Mammary epithelial cell (primary cell): ENCODE measurements at regions not wholly inside any gene's neighbourhood (a gene's known extent, or its start where the extent isn't known, plus 50 kb on each side); places are given as distances from the start of the nearest gene placed in this dataset.

ENCODE experiments used
- EZH2 ChIP-seq: IDR thresholded peaks from 2 replicates; pipeline ENCODE4 v1.6.1; 2012; ENCODE audit warnings: low read length, inconsistent platforms, borderline replicate concordance
- TF ChIP-seq, protein P1 (sequence below), 2 donors: IDR thresholded peaks in 1 of 2; conservative IDR thresholded peaks in 1 of 2; 2 replicates each; pipeline ENCODE4 v1.5.1; 2011 to 2012; ENCODE audit warnings: inconsistent platforms in 2 of 2, low read length in 2 of 2, mild to moderate bottlenecking in 2 of 2, control low read depth in 1 of 2, low read depth in 1 of 2; ENCODE audit not compliant: insufficient read depth in 1 of 2; ENCODE audit errors: extremely low read depth in 1 of 2

DNA sequence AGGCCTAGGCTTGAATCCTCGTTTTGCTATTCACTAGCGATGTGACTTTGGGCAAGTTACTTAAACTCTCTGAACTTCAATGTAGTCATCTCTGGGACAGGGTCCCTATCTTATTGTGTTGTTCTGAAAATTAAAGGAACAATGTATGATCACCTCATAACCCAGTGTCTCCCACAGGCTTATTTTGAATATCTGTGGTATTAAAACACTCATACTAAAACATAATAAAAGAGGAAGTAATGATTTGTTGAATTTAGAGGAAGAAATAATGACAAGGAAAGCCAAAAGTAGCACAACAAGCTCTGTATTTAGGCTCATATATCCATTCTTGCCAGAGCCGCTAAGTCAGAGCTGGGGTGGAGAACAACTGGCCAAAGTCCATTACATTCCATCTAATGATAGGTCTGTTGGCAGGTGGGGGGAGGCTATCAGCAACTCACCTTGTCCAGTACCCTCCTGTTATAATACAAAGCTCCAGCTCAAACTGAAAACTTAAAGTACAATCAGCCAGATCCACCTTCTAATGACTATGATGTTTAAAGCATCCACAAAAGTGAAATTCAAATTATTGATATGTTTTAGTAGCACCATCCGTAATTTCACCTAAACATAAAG, 64.5 kb upstream of the LSM6 start:
- TF ChIP-seq, protein P1, sequence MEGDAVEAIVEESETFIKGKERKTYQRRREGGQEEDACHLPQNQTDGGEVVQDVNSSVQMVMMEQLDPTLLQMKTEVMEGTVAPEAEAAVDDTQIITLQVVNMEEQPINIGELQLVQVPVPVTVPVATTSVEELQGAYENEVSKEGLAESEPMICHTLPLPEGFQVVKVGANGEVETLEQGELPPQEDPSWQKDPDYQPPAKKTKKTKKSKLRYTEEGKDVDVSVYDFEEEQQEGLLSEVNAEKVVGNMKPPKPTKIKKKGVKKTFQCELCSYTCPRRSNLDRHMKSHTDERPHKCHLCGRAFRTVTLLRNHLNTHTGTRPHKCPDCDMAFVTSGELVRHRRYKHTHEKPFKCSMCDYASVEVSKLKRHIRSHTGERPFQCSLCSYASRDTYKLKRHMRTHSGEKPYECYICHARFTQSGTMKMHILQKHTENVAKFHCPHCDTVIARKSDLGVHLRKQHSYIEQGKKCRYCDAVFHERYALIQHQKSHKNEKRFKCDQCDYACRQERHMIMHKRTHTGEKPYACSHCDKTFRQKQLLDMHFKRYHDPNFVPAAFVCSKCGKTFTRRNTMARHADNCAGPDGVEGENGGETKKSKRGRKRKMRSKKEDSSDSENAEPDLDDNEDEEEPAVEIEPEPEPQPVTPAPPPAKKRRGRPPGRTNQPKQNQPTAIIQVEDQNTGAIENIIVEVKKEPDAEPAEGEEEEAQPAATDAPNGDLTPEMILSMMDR (conservative IDR thresholded peaks at IDR 0.05 in 1 of 2, IDR thresholded peaks at IDR 0.05 in 1 of 2; ENCODE audit: extremely low read depth in 1 of 2, insufficient read depth in 1 of 2, low read depth in 1 of 2, low read length in 2 of 2) = no peak
- no peak for TF ChIP-seq EZH2
